Breast epithelium (tissue), 3 donors: ENCODE measurements at regions not wholly inside any gene's neighbourhood (a gene's known extent, or its start where the extent isn't known, plus 50 kb on each side); places are given as distances from the start of the nearest gene placed in this dataset.

Source experiments
- POLR2AphosphoS5 ChIP-seq, 3 donors: sonication (generic); formaldehyde crosslinking; IDR thresholded peaks; one replicate each; pipeline ENCODE4 v1.6.1; 2017; ENCODE audit warnings: antibody characterized with exemption in 3 of 3
- TF ChIP-seq, protein P1 (sequence below), 3 donors: fragments of 450-650 bp; IDR thresholded peaks; one replicate each; pipeline ENCODE4 v1.5.1; 2016 to 2017; ENCODE audit warnings: antibody characterized with exemption in 3 of 3, mild to moderate bottlenecking in 3 of 3, moderate library complexity in 3 of 3

DNA sequence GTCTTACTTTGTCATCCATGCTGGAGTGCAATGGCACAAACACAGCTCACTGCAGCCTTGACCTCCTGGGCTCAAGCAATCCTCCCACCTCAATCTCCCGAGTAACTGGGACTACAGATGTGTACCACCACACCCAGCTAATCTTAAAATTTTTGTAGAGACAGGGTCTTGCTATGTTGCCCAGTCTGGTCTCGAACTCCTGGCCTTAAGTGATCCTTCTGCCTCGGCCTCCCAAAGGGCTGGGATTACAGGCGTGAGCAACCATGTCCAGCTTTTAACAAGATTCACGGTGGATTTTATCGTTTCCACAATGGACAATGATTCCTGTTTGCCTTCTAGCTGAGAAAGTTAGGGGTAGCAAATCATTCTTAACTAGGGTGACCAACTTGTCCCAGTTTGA, 165.9 kb downstream of the ZNF608 start:
- TF ChIP-seq, protein P1, sequence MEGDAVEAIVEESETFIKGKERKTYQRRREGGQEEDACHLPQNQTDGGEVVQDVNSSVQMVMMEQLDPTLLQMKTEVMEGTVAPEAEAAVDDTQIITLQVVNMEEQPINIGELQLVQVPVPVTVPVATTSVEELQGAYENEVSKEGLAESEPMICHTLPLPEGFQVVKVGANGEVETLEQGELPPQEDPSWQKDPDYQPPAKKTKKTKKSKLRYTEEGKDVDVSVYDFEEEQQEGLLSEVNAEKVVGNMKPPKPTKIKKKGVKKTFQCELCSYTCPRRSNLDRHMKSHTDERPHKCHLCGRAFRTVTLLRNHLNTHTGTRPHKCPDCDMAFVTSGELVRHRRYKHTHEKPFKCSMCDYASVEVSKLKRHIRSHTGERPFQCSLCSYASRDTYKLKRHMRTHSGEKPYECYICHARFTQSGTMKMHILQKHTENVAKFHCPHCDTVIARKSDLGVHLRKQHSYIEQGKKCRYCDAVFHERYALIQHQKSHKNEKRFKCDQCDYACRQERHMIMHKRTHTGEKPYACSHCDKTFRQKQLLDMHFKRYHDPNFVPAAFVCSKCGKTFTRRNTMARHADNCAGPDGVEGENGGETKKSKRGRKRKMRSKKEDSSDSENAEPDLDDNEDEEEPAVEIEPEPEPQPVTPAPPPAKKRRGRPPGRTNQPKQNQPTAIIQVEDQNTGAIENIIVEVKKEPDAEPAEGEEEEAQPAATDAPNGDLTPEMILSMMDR (IDR thresholded peaks at IDR 0.05) = no peak
- TF ChIP-seq POLR2AphosphoS5 (IDR thresholded peaks at IDR 0.05) = no peak
